HCT116 (cell line): ENCODE measurements at regions not wholly inside any gene's neighbourhood (a gene's known extent, or its start where the extent isn't known, plus 50 kb on each side); places are given as distances from the start of the nearest gene placed in this dataset.
"Not testable (repeated sequence)": the region's sequence is repeated elsewhere in the genome, so short reads cannot be mapped to it uniquely, and the experiment has no call there.

Experiments
- ATAC-seq: fragments of 200-7000 bp; cut with Tn5 transposase; 2 replicates; pipeline ENCODE4 v1.9.1; 2020; ENCODE audit warnings: mild to moderate bottlenecking, moderate library complexity
- BruUV-seq: library from RNA; stranded (reverse); fragments of 400-500 nt; replicated peaks from 2 replicates; lab custom pipeline; 2021; lab: Mats Ljungman, UMichigan
- CTCF ChIA-PET: fragments of 300-600 bp; sonication (Branson Sonifier 250); formaldehyde crosslinking; loops from one replicate; lab custom pipeline; 2021; ENCODE audit warnings: antibody characterized with exemption; lab: Charles Lee
- POLR2A ChIA-PET: fragments of 300-600, 350-600 bp; sonication (Branson Sonifier 250); formaldehyde crosslinking; loops from one replicate; lab custom pipeline; 2021; ENCODE audit warnings: antibody characterized with exemption; lab: Charles Lee
- RAD21 ChIA-PET, 2 experiments: fragments of 300-600 bp; sonication (Branson Sonifier 250); formaldehyde crosslinking; loops; one replicate each; lab custom pipeline; 2023; ENCODE audit warnings: low total read pairs in 2 of 2; ENCODE audit not compliant: uncharacterized antibody in 2 of 2, unreplicated experiment in 2 of 2, low non-redundant PET in 1 of 2; lab: Charles Lee
- DNase-seq: peaks from one replicate; pipeline ENCODE4 v3.0.0-alpha.2; 2010; ENCODE audit warnings: low read depth, low spot score
- H2AFZ ChIP-seq: fragments of 200-600 bp; shearing (Covaris generic), sonication (generic); 2 replicates; pipeline ENCODE4 v1.6.1; 2017; ENCODE audit warnings: low read depth, mixed run types, mixed read lengths, antibody characterized with exemption, low read length; ENCODE audit not compliant: poor library complexity, severe bottlenecking
- H3K27ac ChIP-seq: 2 replicates; pipeline ENCODE4 v1.5.1; 2012; ENCODE audit warnings: low read depth, low read length
- H3K27me3 ChIP-seq: fragments of 200-600 bp; sonication (generic); 2 replicates; pipeline ENCODE4 v1.6.1; 2016; ENCODE audit warnings: mixed run types, low read length, mixed read lengths; ENCODE audit not compliant: insufficient read depth
- H3K36me3 ChIP-seq, 2 experiments: fragments of 200-500 bp in 1 of 2; fragments of 200-600 bp in 1 of 2; sonication (Bioruptor generic) in 1 of 2; sonication (generic) in 1 of 2; 2 replicates each; pipeline versions ENCODE4 v1.5.1 to v1.6.1; 2014 to 2016; ENCODE audit warnings: low read length in 2 of 2, inconsistent platforms in 1 of 2, mixed read lengths in 1 of 2, mixed run types in 1 of 2; ENCODE audit not compliant: insufficient read depth in 2 of 2, control insufficient read depth in 1 of 2
- H3K4me1 ChIP-seq, 2 experiments: fragments of 200-600 bp in 1 of 2; sonication (generic) in 1 of 2; 2 replicates each; pipeline versions ENCODE4 v1.5.1 to v1.6.1; 2012 to 2017; ENCODE audit warnings: low read length in 2 of 2, inconsistent platforms in 1 of 2, mild to moderate bottlenecking in 1 of 2, mixed read lengths in 1 of 2, mixed run types in 1 of 2, moderate library complexity in 1 of 2; ENCODE audit not compliant: insufficient read depth in 2 of 2, control insufficient read depth in 1 of 2
- H3K4me2 ChIP-seq: fragments of 200-600 bp; sonication (generic); 2 replicates; pipeline ENCODE4 v1.6.1; 2017; ENCODE audit warnings: mixed run types, low read length, mixed read lengths
- H3K4me3 ChIP-seq, 2 experiments: fragments of 200-600 bp in 1 of 2; sonication (generic) in 1 of 2; replicated peaks in 1 of 2; 2 replicates each; pipeline ENCODE4 v1.5.1; 2011 to 2016; ENCODE audit warnings: low read length in 2 of 2, control low read depth in 1 of 2, low read depth in 1 of 2, mild to moderate bottlenecking in 1 of 2, mixed read lengths in 1 of 2, mixed run types in 1 of 2
- H3K79me2 ChIP-seq: fragments of 200-600 bp; sonication (generic); 2 replicates; pipeline ENCODE4 v1.6.1; 2017; ENCODE audit warnings: mild to moderate bottlenecking, mixed run types, low read length, moderate library complexity, mixed read lengths; ENCODE audit not compliant: insufficient read depth
- H3K9ac ChIP-seq: fragments of 200-600 bp; sonication (generic); 2 replicates; pipeline ENCODE4 v1.6.1; 2016; ENCODE audit warnings: low read length, mixed read lengths
- H3K9me2 ChIP-seq: fragments of 200-600 bp; sonication (generic), shearing (Covaris generic); 2 replicates; pipeline ENCODE4 v1.6.1; 2017; ENCODE audit warnings: mixed run types, mild to moderate bottlenecking, moderate library complexity; ENCODE audit not compliant: insufficient read depth
- H3K9me3 ChIP-seq, 2 experiments: fragments of 200-500 bp in 1 of 2; fragments of 200-600 bp in 1 of 2; sonication (Bioruptor generic) in 1 of 2; sonication (generic) in 1 of 2; 2 replicates each; pipeline ENCODE4 v1.6.1; 2014 to 2017; ENCODE audit warnings: low read length in 2 of 2, mixed read lengths in 2 of 2, inconsistent platforms in 1 of 2, low read depth in 1 of 2, mild to moderate bottlenecking in 1 of 2, mixed run types in 1 of 2, moderate library complexity in 1 of 2; ENCODE audit not compliant: control insufficient read depth in 1 of 2, insufficient read depth in 1 of 2
- H4K20me1 ChIP-seq: fragments of 200-600 bp; sonication (generic), shearing (Covaris generic); 2 replicates; pipeline ENCODE4 v1.6.1; 2017; ENCODE audit warnings: mixed run types, mild to moderate bottlenecking, moderate library complexity; ENCODE audit not compliant: insufficient read depth
- CBX3 ChIP-seq: IDR thresholded peaks from 2 replicates; pipeline ENCODE4 v1.6.1; 2012; ENCODE audit warnings: low read depth
- CEBPB ChIP-seq: IDR thresholded peaks from 2 replicates; pipeline ENCODE4 v1.6.1; 2012; ENCODE audit warnings: low read depth
- EZH2 ChIP-seq: fragments of 200-600 bp; sonication (generic); IDR thresholded peaks from 2 replicates; pipeline ENCODE4 v1.6.1; 2017; ENCODE audit warnings: antibody characterized with exemption, mixed run types
- EZH2phosphoT487 ChIP-seq: fragments of 200-600 bp; IDR thresholded peaks from 2 replicates; pipeline ENCODE4 v1.6.1; 2018; ENCODE audit warnings: antibody characterized with exemption, borderline replicate concordance
- FOSL1 ChIP-seq: IDR thresholded peaks from 2 replicates; pipeline ENCODE4 v1.6.1; 2012; ENCODE audit warnings: low read depth
- JUND ChIP-seq: IDR thresholded peaks from 2 replicates; pipeline ENCODE4 v1.6.1; 2012
- MAX ChIP-seq: IDR thresholded peaks from 2 replicates; pipeline ENCODE4 v1.6.1; 2012
- POLR2A ChIP-seq: IDR thresholded peaks from 2 replicates; pipeline ENCODE4 v1.7.0; 2011; ENCODE audit warnings: borderline replicate concordance; ENCODE audit not compliant: insufficient read depth, insufficient read length; ENCODE audit errors: extremely low read depth
- RAD21 ChIP-seq: IDR thresholded peaks from 2 replicates; pipeline ENCODE4 v1.6.1; 2012; ENCODE audit warnings: low read depth, mild to moderate bottlenecking
- SIN3A ChIP-seq: IDR thresholded peaks from 2 replicates; pipeline ENCODE4 v1.6.1; 2012; ENCODE audit warnings: low read depth
- SP1 ChIP-seq: IDR thresholded peaks from 2 replicates; pipeline ENCODE4 v1.6.1; 2012; ENCODE audit warnings: low read depth
- SRF ChIP-seq: IDR thresholded peaks from 2 replicates; pipeline ENCODE4 v1.6.1; 2012; ENCODE audit warnings: low read depth
- TCF7L2 ChIP-seq: IDR thresholded peaks from 2 replicates; pipeline ENCODE4 v1.7.0; 2011; ENCODE audit warnings: borderline replicate concordance, inconsistent platforms; ENCODE audit not compliant: insufficient read depth, insufficient read length; ENCODE audit errors: extremely low read depth
- ZNF274 ChIP-seq: fragments of 200-500 bp; sonication (Bioruptor generic); IDR thresholded peaks from 2 replicates; pipeline ENCODE4 v1.6.1; 2014; ENCODE audit warnings: mild to moderate bottlenecking, low read depth, low read length, inconsistent platforms
- intact Hi-C: fragments of 100-400 bp; cut with micrococcal nuclease; formaldehyde crosslinking; loops from 2 replicates; pipeline ENCODE4 v1.10.0; 2022

GRCh38 chr3:178359728-178360127, 176.5 kb upstream of the KCNMB2 start:
- no peak overlapping the region for H3K4me3 ChIP-seq
- no peak overlapping the region for H2AFZ ChIP-seq
- intact Hi-C loops, result loop anchor here (5.0 kb wide), 1 partner anchor 502 kb away; no protein-coding TSS in a partner anchor
- DNase-seq, result no peak
- H3K4me2 ChIP-seq, result no peak overlapping the region
- H3K79me2 ChIP-seq, result no peaks in the 10 kb centered on the region
- RAD21 ChIA-PET, result no interaction called here
- no peak for ATAC-seq
- no peaks in the 10 kb centered on the region for H4K20me1 ChIP-seq
- H3K9ac ChIP-seq, result no peak overlapping the region
- H3K4me1 ChIP-seq, result no peaks in the 10 kb centered on the region
- no peaks in the 10 kb centered on the region for H3K27me3 ChIP-seq
- TF ChIP-seq FOSL1 (no peak), POLR2A (no peak), JUND (no peak), MAX (no peak), CBX3 (no peak), CEBPB (no peak), RAD21 (no peak), SRF (no peak), EZH2phosphoT487 (no peak), EZH2 (no peak), SIN3A (no peak), TCF7L2 (no peak), SP1 (no peak), ZNF274 (no peak)
- TF ChIP-seq, all 23 proteins: peak for 0
- no peaks in the 10 kb centered on the region for H3K36me3 ChIP-seq
- no TSS peak for BruUV-seq
- ChIA-PET CTCF (no interaction called here), POLR2A (no interaction called here)
- H3K9me3 ChIP-seq, result no peaks in the 10 kb centered on the region
- H3K9me2 ChIP-seq, result no peaks in the 10 kb centered on the region
- no peak overlapping the region for H3K27ac ChIP-seq

GRCh38 chr3:178363048-178363447, 173.2 kb upstream of the KCNMB2 start:
- H3K27me3 ChIP-seq, RAD21 ChIA-PET, H3K9me2 ChIP-seq, H3K4me1 ChIP-seq, H3K9me3 ChIP-seq, H3K27ac ChIP-seq, BruUV-seq, CTCF ChIA-PET, intact Hi-C loops, H3K79me2 ChIP-seq, H3K4me3 ChIP-seq, ATAC-seq, H3K36me3 ChIP-seq, DNase-seq, POLR2A ChIA-PET, H4K20me1 ChIP-seq, H3K4me2 ChIP-seq, H3K9ac ChIP-seq, H2AFZ ChIP-seq: not testable (repeated sequence)
